IMR-90 (cell line): ENCODE measurements at regions not wholly inside any gene's neighbourhood (a gene's known extent, or its start where the extent isn't known, plus 50 kb on each side); places are given as distances from the start of the nearest gene placed in this dataset.

ENCODE experiments used
- ATAC-seq: fragments of 200-7000 bp; cut with Tn5 transposase; 2 replicates; pipeline ENCODE4 v1.9.1; 2020; ENCODE audit warnings: low read depth, mild to moderate bottlenecking, moderate library complexity
- BruUV-seq: library from RNA; stranded (reverse); fragments of 400-500 nt; replicated peaks from 2 replicates; lab custom pipeline; 2021; lab: Mats Ljungman, UMichigan
- CTCF ChIA-PET: fragments of 300-600 bp; formaldehyde crosslinking; extraction: SDS; loops from one replicate; lab custom pipeline; 2021; ENCODE audit warnings: antibody characterized with exemption; lab: Yijun Ruan, JAX
- POLR2A ChIA-PET: fragments of 300-600 bp; sonication (Branson Sonifier 250); formaldehyde crosslinking; loops from one replicate; lab custom pipeline; 2022; ENCODE audit warnings: antibody characterized with exemption; ENCODE audit not compliant: unreplicated experiment; lab: Charles Lee
- DNase-seq: peaks from one replicate; pipeline ENCODE4 v3.0.0; 2013
- H2AFZ ChIP-seq: replicated peaks from 2 replicates; pipeline ENCODE3; 2013; ENCODE audit warnings: low read length, mild to moderate bottlenecking; ENCODE audit not compliant: poor library complexity
- H2AK5ac ChIP-seq: 2 replicates; pipeline ENCODE4 v1.6.1; 2013; ENCODE audit warnings: low read depth, low read length, inconsistent platforms
- H2AK9ac ChIP-seq: replicated peaks from 2 replicates; pipeline ENCODE3; 2013; ENCODE audit warnings: mild to moderate bottlenecking, low read depth, low read length, moderate library complexity; ENCODE audit not compliant: poor library complexity
- H2BK120ac ChIP-seq: 2 replicates; pipeline ENCODE4 v1.6.1; 2013; ENCODE audit warnings: low read depth, low read length, inconsistent platforms
- H2BK15ac ChIP-seq: 3 replicates; pipeline ENCODE4 v1.6.1; 2013; ENCODE audit warnings: low read depth, low read length, inconsistent platforms
- H2BK20ac ChIP-seq: 2 replicates; pipeline ENCODE4 v1.6.1; 2013; ENCODE audit warnings: low read depth, mild to moderate bottlenecking, inconsistent platforms, low read length, moderate library complexity
- H2BK5ac ChIP-seq: 2 replicates; pipeline ENCODE4 v1.6.1; 2013; ENCODE audit warnings: mild to moderate bottlenecking, low read depth, low read length, inconsistent platforms; ENCODE audit not compliant: poor library complexity, severe bottlenecking
- H3K14ac ChIP-seq: replicated peaks from 2 replicates; pipeline ENCODE4 v1.6.1; 2013; ENCODE audit warnings: low read depth, low read length, inconsistent platforms
- H3K18ac ChIP-seq: 2 replicates; pipeline ENCODE4 v1.6.1; 2013; ENCODE audit warnings: low read depth, low read length, control low read depth
- H3K23ac ChIP-seq: 2 replicates; pipeline ENCODE4 v1.6.1; 2013; ENCODE audit warnings: low read depth, low read length, inconsistent platforms
- H3K27ac ChIP-seq: 2 replicates; pipeline ENCODE4 v1.5.1; 2013; ENCODE audit warnings: mild to moderate bottlenecking, control low read depth, low read length; ENCODE audit not compliant: insufficient read depth
- H3K27me3 ChIP-seq: 2 replicates; pipeline ENCODE4 v1.6.1; 2013; ENCODE audit warnings: low read length; ENCODE audit not compliant: control insufficient read depth, insufficient read depth
- H3K36me3 ChIP-seq: 2 replicates; pipeline ENCODE4 v1.6.1; 2013; ENCODE audit warnings: low read length, mixed read lengths; ENCODE audit not compliant: control insufficient read depth, insufficient read depth
- H3K4ac ChIP-seq: 2 replicates; pipeline ENCODE4 v1.6.1; 2013; ENCODE audit warnings: low read depth, low read length, inconsistent platforms
- H3K4me1 ChIP-seq: 2 replicates; pipeline ENCODE4 v1.6.1; 2013; ENCODE audit warnings: low read length, mixed read lengths; ENCODE audit not compliant: control insufficient read depth, insufficient read depth
- H3K4me2 ChIP-seq: 2 replicates; pipeline ENCODE4 v1.6.1; 2013; ENCODE audit warnings: low read depth, mild to moderate bottlenecking, control low read depth, low read length, moderate library complexity
- H3K4me3 ChIP-seq: 2 replicates; pipeline ENCODE4 v1.5.1; 2013; ENCODE audit warnings: low read depth, mild to moderate bottlenecking, control low read depth, low read length, moderate library complexity; ENCODE audit not compliant: insufficient read depth
- H3K56ac ChIP-seq: 2 replicates; pipeline ENCODE4 v1.6.1; 2013; ENCODE audit warnings: low read length, inconsistent platforms; ENCODE audit not compliant: insufficient read depth; ENCODE audit errors: extremely low read depth
- H3K79me1 ChIP-seq, 2 experiments: 2 replicates each; pipeline ENCODE4 v1.6.1; 2013; ENCODE audit warnings: low read length in 2 of 2, inconsistent platforms in 1 of 2, low read depth in 1 of 2
- H3K9ac ChIP-seq: 2 replicates; pipeline ENCODE4 v1.6.1; 2013; ENCODE audit warnings: low read depth, low read length, control low read depth
- H3K9me1 ChIP-seq: 2 replicates; pipeline ENCODE4 v1.6.1; 2013; ENCODE audit warnings: low read length, inconsistent platforms; ENCODE audit not compliant: insufficient read depth
- H3K9me3 ChIP-seq: 2 replicates; pipeline ENCODE4 v1.6.1; 2013; ENCODE audit warnings: low read length; ENCODE audit not compliant: control insufficient read depth, insufficient read depth
- H4K20me1 ChIP-seq: 2 replicates; pipeline ENCODE4 v1.6.1; 2013; ENCODE audit warnings: low read length, inconsistent platforms; ENCODE audit not compliant: insufficient read depth
- H4K5ac ChIP-seq: 2 replicates; pipeline ENCODE4 v1.6.1; 2013; ENCODE audit warnings: mild to moderate bottlenecking, low read depth, low read length, control low read depth
- H4K8ac ChIP-seq, 2 experiments: 2 replicates each; pipeline ENCODE4 v1.6.1; 2013; ENCODE audit warnings: low read depth in 2 of 2, low read length in 2 of 2, control low read depth in 1 of 2, inconsistent platforms in 1 of 2
- H4K91ac ChIP-seq: 2 replicates; pipeline ENCODE4 v1.6.1; 2013; ENCODE audit warnings: low read depth, low read length, inconsistent platforms; ENCODE audit not compliant: insufficient read depth
- CHD1 ChIP-seq: IDR thresholded peaks from 2 replicates; pipeline ENCODE4 v1.6.1; 2012; ENCODE audit warnings: low read depth, low read length, improper control_type of control experiment
- CTCF ChIP-seq: conservative IDR thresholded peaks from 2 replicates; pipeline ENCODE4 v1.5.1; 2012; ENCODE audit warnings: mild to moderate bottlenecking, low read depth, low read length, improper control_type of control experiment
- MAZ ChIP-seq: IDR thresholded peaks from 2 replicates; pipeline ENCODE4 v1.6.1; 2012; ENCODE audit warnings: low read depth, mild to moderate bottlenecking, low read length, improper control_type of control experiment, moderate library complexity, borderline replicate concordance
- RFX5 ChIP-seq: IDR thresholded peaks from 2 replicates; pipeline ENCODE4 v1.8.0; 2012; ENCODE audit warnings: low read depth, mild to moderate bottlenecking, low read length, moderate library complexity
- SMC3 ChIP-seq: fragments of 150-350 bp; IDR thresholded peaks from 2 replicates; pipeline ENCODE4 v1.6.1; 2016; ENCODE audit warnings: low read depth, mild to moderate bottlenecking, antibody characterized with exemption, low read length, moderate library complexity
- WGBS, 2 experiments: methylation state at CpG; one replicate each; pipeline versions ENCODE4 v1.1.5 to v1.1.7; 2013; ENCODE audit warnings: missing lambda C conversion rate in 2 of 2; ENCODE audit not compliant: insufficient read length in 1 of 2; ENCODE audit errors: extremely low coverage in 2 of 2; 5-methylcytosine and 5-hydroxymethylcytosine counted together
- dilution Hi-C: fragments of 300-500 bp; cut with HindIII; formaldehyde crosslinking; loops from one replicate; pipeline ENCODE4 v1.14.3; 2018; ENCODE audit warnings: low sequenced_read_pairs; ENCODE audit not compliant: unreplicated experiment
- in situ Hi-C: fragments of 300-500 bp; cut with MboI; formaldehyde crosslinking; loops from 3 replicates; pipeline ENCODE4 v1.14.3; 2019; ENCODE audit warnings: low sequenced_read_pairs, inconsistent platforms, mixed read lengths
- intact Hi-C: fragments of 100-400 bp; cut with micrococcal nuclease; formaldehyde crosslinking; loops from 2 replicates; pipeline ENCODE4 v1.10.0; 2022

GRCh38 chr15:77720173-77720572, 87.5 kb upstream of the LINGO1 start:
- Histone ChIP-seq H2BK15ac (no peak overlapping the region), H4K20me1 (no peaks in the 10 kb centered on the region), H2BK5ac (no peak overlapping the region), H3K9me3 (no peaks in the 10 kb centered on the region), H4K8ac (no peak overlapping the region), H4K91ac (no peak overlapping the region), H2BK20ac (no peak overlapping the region), H3K79me1 (no peaks in the 10 kb centered on the region), H3K14ac (no peak overlapping the region), H2AK9ac (no peak overlapping the region), H2AK5ac (no peak overlapping the region), H3K36me3 (no peaks in the 10 kb centered on the region), H3K56ac (no peak overlapping the region), H3K4ac (no peak overlapping the region), H3K9me1 (no peaks in the 10 kb centered on the region), H2AFZ (no peak overlapping the region), H3K9ac (no peak overlapping the region), H4K5ac (no peak overlapping the region), H2BK120ac (no peak overlapping the region), H3K27me3 (peaks cover 41% of the 10 kb centered on the region), H3K4me3 (no peak overlapping the region), H3K27ac (no peak overlapping the region), H3K4me1 (no peaks in the 10 kb centered on the region), H3K4me2 (no peak overlapping the region), H3K23ac (no peak overlapping the region), H3K18ac (no peak overlapping the region)
- intact Hi-C loops = no loop called here
- no peak for ATAC-seq
- WGBS, 2 experiments = 55% methylated on average over 13 of the region's 15 CpGs; no CpG with 5 or more reads in 1 of the 2 experiments
- no peak for DNase-seq
- ChIA-PET CTCF (no interaction called here), POLR2A (no interaction called here)
- dilution Hi-C loops = no loop called here
- TF ChIP-seq SMC3 (no peak), CTCF (no peak), CHD1 (no peak), MAZ (no peak), RFX5 (no peak)
- BruUV-seq = no TSS peak
- in situ Hi-C loops = no loop called here
